A549 (cell line): ENCODE measurements at regions not wholly inside any gene's neighbourhood (a gene's known extent, or its start where the extent isn't known, plus 50 kb on each side); places are given as distances from the start of the nearest gene placed in this dataset.

Source experiments
- CTCF ChIP-seq: fragments of >200 bp; sonication (Bioruptor Twin); formaldehyde crosslinking; IDR thresholded peaks from 3 replicates; pipeline ENCODE4 v1.5.1; 2016
- EP300 ChIP-seq, 2 experiments: fragments of >200 bp; sonication (Bioruptor Twin); formaldehyde crosslinking; IDR thresholded peaks; 2 replicates in 1 of 2; 3 replicates in 1 of 2; pipeline ENCODE4 v1.6.1; 2016 to 2017
- MAX ChIP-seq: IDR thresholded peaks from 2 replicates; pipeline ENCODE4 v1.6.1; 2012
- MYC ChIP-seq: IDR thresholded peaks from 2 replicates; pipeline ENCODE4 v1.6.1; 2012; ENCODE audit warnings: mild to moderate bottlenecking, inconsistent platforms, low read length, improper control_type of control experiment, borderline replicate concordance
- NPAS2 ChIP-seq: fragments of 250-450 bp; sonication (Bioruptor Pico); IDR thresholded peaks from 2 replicates; pipeline ENCODE4 v1.8.0; 2022; ENCODE audit warnings: mild to moderate bottlenecking, moderate library complexity, borderline replicate concordance
- PHF8 ChIP-seq: fragments of 200-600 bp; sonication (generic); IDR thresholded peaks from 2 replicates; pipeline ENCODE4 v1.6.1; 2016; ENCODE audit warnings: low read depth, mild to moderate bottlenecking, antibody characterized with exemption, moderate library complexity, borderline replicate concordance
- POLR2A ChIP-seq: IDR thresholded peaks from 2 replicates; pipeline ENCODE4 v1.6.1; 2012; ENCODE audit warnings: mild to moderate bottlenecking, low read length
- SMC3 ChIP-seq: fragments of >200 bp; sonication (Bioruptor Twin); formaldehyde crosslinking; IDR thresholded peaks from 3 replicates; pipeline ENCODE4 v1.6.1; 2018; ENCODE audit warnings: inconsistent platforms
- USF2 ChIP-seq: fragments of 450-650 bp; IDR thresholded peaks from 2 replicates; pipeline ENCODE4 v1.6.1; 2014; ENCODE audit warnings: antibody characterized with exemption

- TF ChIP-seq MAX (no peak), CTCF (no peak), SMC3 (no peak), POLR2A (no peak), EP300 (IDR thresholded peaks at IDR 0.05) (no peak), PHF8 (no peak), USF2 (no peak), NPAS2 (CRISPR knock-in tag) (no peak), MYC (no peak)
These were observed 118.8 kb downstream of the RWDD3 start for GRCh38 chr1:95352767-95353166.
